ENCODE measurements at regions not wholly inside any gene's neighbourhood (a gene's known extent, or its start where the extent isn't known, plus 50 kb on each side); places are given as distances from the start of the nearest gene placed in this dataset.

DNA sequence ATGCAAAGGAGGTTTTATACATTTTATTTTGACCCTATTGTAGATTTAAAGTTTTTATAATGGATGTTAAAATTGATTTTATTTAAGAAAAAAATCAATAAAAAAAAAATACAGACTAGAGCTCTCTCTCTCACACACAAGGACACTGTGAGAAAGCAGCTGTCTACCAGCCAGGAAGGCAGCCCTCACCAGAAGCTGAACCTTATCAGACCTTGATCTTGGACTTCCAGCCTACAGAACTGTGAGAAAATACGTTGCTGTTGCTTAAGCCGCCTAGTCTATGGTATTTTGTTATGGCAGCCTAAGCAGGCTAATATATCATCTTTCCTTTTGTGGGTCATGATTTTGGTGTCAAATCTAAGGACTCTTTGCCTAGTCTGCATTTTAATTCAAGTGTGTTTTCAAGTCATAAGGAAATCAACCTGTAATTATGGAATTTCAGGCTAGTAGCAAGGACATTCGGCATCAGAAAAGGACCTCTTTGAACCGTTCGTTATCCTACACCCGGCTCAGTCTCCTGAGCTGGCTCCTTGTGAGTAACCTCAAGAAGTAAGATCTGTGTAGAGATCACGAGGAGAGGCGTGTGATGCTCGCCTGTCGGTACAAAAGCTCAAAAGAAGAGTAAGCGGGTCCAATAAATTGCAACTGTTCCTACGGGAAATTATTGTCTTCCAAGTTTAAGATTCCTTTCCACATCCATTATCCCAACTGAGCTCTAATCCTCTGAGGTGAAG lies 98.2 kb downstream of the PDCL3 start:
- no peak for DNase-seq (ENCODE audit: low spot score)

DNA sequence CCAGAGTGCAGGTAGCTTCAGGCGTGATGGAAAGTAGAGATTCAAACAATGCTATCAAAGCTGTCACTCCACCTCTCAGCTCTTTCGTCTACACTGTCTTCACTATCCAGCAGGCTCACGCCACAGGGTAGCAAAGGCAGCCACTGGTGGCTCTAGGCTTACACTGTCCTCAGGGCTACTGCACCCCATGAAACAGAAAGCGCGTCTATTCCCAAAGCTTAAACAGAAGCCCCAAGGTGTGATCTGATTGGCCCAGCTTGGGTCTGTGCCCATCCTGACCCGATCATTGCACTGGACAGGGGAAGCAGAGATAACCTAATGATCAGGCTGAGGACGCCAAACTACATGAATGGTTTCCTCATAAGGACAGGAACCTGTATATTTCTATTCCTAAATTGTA lies 100.1 kb downstream of the PDCL3 start:
- DNase-seq (ENCODE audit: low spot score): no peak

DNA sequence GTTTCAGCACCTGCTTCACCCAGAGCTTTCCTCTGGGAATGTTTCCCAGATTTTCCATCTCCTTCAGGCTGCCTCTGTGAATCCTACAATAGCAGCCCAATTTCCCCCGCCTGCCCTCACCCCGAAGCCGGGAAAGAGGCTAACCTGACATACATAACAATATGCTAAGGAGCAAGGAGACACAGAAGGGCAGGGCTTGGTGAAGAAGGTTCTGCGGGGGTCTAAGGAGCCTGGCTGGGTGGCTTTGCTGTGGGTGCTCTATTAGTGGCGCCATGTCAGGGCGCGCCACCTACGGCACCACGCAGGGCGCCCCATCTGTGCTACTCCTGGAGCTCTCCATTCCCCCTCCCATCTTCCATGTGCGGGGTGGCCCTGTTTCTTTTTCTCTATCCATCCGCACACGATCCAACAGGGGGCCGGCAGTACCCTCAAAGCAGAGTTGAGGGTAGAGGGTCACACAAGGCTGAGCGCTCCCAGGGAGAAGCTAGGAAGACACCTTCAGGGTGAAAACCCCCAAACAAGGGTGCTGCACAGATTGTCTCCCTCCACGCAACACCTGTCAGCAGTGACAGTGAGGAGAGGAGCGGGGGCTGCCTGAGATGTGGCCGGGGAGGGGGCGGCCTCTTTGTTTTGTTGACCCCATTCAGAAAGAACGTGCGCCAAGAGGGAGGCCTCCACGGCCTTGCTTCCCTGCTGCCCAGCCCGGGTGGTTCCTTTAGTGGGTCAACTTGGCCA lies 101.4 kb downstream of the PDCL3 start:
- no peak for DNase-seq (ENCODE audit: low spot score)

DNA sequence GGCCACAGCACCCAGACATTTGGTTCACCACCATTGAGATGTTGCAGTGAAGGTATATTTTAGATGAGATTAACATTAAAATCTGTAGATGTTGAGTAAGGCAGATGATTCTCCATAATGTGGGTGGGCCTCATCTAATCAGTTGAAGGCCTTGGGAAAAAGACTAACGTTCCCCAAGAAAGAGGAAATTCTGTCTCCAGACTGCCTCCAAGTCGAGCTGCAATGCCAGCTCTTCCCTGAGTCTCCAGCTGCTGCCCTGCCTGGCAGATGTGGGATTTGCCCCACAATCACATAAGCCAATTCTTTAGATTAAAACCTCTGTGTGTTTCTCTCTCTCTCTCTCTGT lies 101.9 kb downstream of the PDCL3 start:
- no peak for DNase-seq (ENCODE audit: low spot score)

DNA sequence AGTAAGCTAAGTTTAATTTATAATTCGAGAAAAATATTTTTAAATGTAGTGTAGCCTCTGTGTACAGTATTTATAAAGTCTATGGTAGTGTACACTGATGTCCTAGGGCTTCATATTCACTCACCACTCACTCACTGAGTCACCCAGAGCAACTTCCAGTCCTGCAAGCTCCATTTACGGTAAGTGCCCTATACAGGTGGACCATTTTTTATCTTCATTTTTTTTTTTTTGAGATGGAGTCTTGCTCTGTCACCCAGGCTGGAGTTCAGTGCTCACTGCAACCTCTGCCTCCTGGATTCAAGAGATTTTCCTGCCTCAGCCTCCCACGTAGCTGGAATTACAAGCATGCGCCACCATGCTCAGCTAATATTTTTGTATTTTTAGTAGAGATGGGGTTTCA lies 104.2 kb downstream of the PDCL3 start:
- no peak for DNase-seq (ENCODE audit: low spot score)

DNA sequence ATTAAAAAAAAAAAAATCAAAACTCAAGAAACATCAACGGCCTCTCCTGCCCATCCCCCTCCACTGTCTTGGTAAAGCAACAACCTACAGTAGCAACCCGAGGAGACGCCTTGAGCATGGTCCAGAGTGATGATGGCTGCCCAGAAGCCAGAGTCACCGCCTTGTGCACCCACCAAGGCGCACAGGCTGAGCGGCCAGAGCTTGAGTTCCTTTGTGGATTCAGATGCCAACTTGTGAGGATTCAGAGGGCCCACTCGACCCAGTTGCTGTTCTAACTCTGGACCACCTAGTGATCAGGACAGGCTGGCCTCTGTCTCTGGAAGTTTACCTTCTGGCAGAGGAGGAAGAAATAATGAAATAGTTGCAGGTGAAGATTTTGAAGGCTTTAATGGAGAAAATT lies 105.0 kb downstream of the PDCL3 start:
- DNase-seq (ENCODE audit: low spot score): no peak

DNA sequence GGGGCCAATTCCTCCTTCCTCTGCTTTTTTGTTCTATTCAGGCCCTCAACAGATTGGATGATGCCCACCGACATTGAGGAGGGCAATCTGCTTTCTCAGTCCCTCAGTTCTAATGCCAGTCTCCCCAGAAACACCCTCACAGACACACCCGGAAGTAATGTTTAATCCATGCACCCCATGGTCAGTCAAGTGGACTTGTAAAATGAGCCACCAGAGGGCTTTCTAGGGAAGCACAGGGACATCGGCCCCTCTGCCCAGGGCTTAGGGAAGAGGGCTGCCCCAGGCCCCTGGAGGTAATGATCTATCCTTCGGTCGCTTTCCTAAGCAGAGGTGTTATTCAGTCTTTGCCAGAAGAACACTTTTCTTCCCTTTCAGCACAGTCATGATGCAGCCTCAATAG lies 107.4 kb downstream of the PDCL3 start:
- DNase-seq (ENCODE audit: low spot score): no peak

DNA sequence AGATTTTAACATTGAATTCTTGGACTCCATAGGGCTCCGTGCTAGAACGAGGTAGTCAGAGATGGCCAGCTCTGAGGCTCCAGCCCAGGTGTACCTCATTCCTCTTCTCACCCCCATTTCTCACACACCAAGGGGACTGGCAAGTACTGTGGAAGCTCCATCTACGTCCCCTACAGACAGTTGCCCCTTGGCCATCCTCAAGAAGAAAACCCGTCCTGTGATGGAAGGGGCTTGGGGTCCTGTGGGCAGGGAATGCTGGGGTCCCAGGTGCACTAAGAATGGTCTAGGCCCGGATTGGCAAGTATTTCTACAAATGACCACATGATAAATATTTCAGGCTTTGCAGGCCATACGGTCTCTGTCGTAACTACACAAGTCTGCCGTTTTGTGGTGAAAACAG lies 110.3 kb downstream of the PDCL3 start:
- no peak for DNase-seq (ENCODE audit: low spot score)

DNA sequence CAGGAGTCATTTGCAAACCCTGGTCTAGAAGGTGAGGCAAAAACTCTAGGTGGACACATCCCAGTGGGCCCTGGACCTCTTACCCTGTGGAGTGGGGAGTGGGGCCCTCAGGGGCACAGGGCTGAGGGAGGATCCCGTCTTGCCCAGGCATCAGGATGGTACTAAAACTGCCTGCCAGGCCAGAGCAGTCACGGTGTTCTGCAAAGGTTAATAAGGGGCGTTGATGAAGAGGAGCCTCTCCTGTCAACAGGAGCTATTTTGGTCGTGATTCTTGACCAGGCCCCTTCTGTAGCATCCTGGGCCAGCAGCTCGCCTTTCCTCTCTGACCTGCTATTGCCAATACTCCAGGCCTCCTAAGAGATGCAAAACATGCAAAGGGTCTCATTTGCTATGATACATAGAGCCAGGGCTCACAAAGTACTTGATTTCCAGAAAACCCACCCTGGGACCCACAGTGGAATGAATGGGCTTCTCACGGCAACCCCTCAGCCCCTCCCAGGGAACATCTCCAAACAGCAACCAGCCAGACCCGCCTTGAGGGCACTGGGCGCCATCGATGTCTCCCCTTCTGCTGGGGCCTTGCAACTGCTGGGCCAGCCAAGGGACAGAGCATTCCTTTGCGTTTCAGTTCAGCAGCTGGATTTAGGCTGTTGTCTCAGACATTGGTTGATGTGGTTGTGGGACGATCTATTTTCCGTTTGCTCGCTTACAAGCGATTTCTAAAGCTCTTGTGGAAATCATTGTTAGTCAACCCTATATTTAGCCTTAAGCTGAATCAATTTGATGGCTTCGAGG lies 111.1 kb downstream of the PDCL3 start:
- DNase-seq (ENCODE audit: low spot score): no peak

DNA sequence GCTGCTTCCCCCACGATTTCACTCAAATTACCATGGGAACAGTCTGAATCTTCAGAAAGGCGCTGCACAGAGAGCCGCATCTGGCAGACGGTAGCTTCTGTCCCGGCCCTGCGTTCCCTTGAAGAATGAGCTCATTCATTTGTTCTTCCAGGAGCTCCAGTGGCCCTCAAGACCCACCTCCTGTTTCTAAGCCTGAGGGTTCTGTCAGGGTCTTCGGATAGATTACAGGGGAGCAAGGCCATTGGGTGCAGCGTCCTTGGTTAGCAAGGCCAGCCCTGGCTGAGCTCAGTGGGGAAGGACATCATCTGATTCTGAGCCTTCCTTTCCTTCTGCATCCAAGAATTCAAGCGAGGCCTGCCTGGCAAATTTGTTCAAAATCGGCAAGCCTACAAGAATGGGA lies 111.9 kb downstream of the PDCL3 start:
- no peak for DNase-seq (ENCODE audit: low spot score)

DNA sequence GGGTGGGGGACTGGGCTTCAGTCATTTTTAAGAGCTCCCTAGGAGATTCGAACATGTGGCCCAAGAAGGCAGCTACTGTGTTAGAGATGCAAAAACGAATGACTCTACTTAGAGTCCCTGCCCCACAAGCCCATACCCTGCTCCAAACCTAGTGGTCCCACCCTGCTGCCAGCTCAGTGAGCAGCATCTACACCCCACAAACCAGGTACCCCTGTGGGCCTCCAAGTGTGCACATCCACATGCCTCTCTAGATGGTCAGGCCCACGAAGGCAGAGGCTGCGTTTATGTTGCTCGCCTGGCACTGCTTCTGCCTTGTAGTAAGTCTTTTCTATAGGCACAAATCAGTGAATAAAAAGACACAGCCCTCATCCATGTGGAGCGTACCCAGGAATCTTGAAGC lies 112.6 kb downstream of the PDCL3 start:
- no peak for DNase-seq (ENCODE audit: low spot score)

DNA sequence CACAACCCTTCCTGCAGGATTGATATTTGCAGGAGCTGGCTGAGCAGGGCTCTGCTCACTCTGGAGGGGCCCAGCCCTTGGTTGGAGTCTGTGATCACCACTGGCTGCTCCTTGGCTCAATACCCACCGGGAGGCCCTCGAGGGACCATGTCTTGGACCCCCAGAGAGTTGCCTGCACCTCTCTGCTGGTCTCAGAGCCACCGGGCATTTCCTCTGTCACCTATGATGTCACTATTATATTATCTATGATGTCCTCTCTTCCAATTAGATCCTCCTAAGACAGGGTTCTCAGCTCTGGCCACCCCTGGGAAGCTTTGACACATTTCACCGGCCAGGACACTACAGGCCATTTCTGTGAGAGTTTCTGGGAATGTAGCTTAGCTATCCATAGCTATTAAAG lies 113.1 kb downstream of the PDCL3 start:
- no peak for DNase-seq (ENCODE audit: low spot score)

DNA sequence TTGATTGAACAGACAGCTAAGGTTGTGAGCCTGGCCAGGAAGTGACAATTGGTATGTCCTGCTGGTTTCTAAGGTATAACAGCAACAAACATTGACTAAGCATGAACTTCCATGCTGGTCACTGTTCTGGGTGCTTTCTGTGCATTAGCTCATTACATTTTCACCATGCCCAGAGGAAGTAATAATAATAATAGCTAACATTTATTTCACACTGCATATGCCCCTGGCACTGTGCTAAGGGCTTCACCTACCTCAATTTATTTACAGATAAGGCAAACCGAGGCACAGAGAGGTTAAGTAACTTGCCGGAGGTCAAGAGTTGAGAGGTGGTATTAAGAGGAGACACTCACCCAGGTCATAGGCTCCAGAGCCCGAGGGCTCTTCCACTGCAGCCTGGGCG lies 113.6 kb downstream of the PDCL3 start:
- DNase-seq (ENCODE audit: low spot score): peak; percentile 7

DNA sequence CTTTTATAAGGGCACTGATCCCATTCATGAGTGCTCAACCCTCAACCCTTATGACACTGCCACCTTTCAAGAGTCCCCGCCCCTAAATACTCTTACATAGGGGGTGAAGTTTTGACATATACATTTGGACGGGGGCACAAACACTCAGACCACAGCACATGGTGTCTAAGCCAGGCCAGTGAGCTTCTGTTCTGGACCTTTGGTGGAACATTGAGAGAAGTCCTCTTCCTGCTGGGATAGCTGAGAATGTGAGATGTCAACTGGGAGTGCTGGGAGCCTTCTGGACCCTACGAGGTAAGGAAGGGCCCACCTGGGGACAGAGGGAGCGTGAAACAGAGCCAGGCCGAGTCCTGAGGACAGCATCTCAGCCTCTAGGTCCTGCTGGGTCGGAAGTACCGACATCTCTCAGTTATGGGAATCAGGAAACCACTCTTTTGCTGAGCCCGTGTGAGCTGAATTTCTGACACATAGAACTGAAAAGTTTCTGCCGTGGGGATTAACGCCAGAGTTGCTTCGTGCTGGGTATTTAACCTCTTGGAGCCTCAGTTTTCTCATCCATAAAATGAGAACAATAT lies 114.9 kb downstream of the PDCL3 start:
- DNase-seq (ENCODE audit: low spot score): no peak

DNA sequence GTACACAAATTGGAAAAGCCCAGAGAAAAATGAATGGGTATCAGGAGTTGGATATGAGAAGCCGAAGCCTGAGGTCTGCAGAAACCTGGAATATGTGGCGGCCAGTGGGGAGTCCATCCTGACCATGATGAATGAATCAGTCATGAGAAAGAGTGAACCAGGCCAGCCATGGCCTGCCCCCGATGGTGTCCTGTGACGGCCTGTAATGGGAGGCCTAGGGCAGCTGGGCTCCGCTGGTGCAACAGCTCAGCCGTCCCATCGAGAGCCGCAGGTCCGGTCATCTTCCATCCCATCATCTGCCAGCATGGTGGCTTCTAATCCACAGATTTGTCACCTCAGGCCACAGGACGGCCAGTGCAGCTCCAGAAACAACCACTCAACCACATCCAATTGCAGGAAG lies 116.4 kb downstream of the PDCL3 start:
- no peak for DNase-seq (ENCODE audit: low spot score)

DNA sequence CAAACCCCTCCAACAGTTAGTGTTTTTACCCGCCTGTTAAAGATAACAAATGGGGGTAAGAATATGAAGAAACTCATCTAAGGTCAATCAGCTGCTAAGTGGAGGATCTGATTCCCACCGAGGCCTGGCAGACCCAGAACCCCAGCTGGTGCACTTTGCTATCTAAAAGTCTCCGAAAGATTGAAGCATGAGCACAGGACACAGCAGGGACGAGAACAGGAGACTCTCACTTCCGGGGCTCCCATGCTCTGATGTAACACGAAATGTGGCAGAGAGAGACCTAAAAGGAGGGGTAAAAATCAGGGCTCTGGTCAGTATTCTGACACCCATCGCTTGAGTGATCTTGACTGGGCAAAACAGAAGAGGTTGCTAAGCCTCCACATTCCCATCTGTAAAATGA lies 119.7 kb downstream of the PDCL3 start:
- no peak for DNase-seq (ENCODE audit: low spot score)

DNA sequence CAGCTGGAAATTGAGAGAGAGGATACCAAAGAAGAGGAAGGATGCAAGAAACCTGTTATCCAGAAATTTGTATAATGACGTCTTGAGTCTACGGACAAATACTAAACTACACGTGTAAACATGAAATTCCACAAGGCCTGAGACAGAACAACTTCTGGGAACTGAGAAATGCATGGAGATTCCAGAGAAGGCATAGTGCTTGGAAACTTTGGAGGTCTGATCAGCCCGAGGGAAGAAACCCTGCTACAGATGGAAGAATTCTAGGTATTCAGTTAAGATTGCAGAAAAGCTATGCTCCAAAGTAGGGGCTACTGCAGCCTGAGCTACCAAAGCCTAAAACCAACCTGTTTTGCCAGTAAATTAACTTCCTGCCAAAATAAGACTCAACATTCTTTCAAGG lies 120.4 kb downstream of the PDCL3 start:
- DNase-seq (ENCODE audit: low spot score): no peak

DNA sequence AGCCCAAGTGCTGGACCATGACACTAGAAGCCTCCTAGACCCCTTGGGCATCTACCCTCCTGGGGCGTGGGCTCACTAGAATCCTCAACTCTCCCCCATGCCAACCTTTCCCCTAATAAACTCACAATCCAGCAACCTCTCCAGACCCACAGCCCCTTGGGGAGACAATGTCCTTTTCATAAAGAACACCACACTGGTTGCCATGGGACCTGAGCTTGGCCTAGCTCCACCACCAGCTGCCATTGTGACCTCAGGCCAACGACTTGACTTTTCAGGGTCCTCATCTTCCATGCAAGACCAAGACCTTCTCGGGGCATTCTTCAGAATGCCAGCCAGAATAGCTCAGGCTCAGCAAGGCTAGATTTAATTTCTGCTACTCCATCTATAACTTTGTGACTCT lies 128.1 kb upstream of the NPAS2 start:
- DNase-seq (ENCODE audit: low spot score): no peak

DNA sequence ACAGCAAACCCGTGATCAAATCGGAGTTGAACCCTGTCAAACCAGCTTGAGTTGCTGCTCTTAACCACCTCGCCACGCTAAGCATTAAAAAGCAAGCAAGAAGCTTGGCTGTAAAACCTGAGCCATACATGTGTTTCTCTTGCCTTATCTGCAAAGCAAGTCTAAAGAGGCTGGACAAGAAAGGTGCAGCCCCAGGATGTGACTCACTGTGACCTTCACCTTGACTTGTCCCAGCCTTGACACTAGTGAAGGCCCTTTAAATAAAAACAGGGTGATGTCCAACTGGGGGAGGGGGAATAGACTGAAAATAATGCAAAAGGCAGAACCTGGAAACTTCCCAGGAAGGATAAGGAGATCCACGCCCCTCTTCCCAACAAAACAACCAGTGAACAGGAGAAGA lies 127.6 kb upstream of the NPAS2 start:
- no peak for DNase-seq (ENCODE audit: low spot score)

DNA sequence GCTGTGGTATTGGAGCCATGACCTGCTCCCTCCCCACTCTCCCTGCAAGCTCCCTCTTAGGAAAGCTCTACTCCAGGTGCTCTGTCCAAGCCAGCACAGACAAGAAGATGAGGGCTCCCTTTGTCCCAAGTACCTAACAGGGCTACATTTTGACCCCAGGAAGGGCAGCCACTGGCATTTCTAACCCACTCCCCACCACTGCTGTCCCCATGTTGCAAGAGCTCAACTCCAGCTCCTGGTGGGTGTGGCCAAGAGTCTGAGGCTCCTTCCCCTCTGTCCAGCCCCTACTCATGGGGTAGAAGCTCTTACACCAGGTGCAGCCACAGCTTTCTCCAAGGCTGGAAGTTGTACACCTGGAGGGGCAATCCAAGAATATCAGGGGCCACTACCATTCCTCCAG lies 127.0 kb upstream of the NPAS2 start:
- DNase-seq (ENCODE audit: low spot score): no peak

DNA sequence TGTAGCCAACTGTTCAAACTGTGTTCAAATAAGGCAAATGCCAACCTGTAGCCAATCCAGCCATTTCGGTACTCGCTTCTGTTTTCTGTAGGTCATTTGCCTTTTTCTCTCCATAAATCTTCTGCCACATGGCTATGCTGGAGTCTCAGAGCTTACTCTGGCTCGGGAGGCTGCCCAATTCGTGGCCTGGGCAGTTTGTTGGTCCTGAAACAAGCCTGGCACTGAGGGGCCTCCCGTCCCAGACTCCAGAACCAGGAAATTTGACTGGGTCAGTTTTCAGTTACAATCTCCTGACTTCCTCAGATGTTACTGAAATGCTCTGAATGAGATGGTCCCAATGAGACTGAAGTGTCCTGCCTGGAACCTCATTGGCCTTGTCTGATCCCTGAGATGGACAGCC lies 120.8 kb upstream of the NPAS2 start:
- DNase-seq (ENCODE audit: low spot score): no peak

DNA sequence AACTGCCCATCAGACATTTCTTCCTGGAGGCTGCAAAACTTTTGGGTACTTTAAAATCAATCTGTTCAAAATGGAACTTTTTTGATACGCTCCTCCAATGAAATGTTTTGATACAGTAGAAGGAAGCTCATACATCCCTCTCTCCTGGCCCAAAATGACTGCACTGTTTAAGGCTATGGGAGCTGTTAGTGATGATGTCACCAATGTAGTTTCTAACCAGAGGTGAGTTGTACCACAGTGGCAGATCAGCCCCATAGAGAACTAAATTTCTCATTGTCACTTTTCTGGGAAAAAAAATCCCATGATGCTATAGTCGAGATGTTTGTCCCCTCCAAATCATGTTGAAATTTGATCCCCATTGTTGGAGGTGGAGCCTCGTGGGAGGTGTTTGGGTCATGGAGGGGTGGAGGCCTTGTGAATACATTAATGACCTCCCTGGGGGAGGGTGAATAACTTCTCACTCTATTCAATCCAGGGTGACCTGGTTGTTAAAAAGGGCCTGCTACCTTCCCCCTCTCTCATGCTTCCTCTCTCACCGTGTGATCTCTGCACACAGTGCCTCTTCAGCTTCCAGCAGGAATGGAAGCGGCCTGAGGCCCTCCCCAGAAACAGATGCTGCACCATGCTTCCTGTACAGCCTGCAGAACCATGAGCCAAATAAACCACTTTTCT lies 117.4 kb upstream of the NPAS2 start:
- DNase-seq (ENCODE audit: low spot score): no peak

Data from kidney tubule cell (primary cell).